HG03196 (cell line): ENCODE measurements at regions not wholly inside any gene's neighbourhood (a gene's known extent, or its start where the extent isn't known, plus 50 kb on each side); places are given as distances from the start of the nearest gene placed in this dataset.
"Not testable (repeated sequence)": the region's sequence is repeated elsewhere in the genome, so short reads cannot be mapped to it uniquely, and the experiment has no call there.

ENCODE experiments used
- ATAC-seq: cut with Tn5 transposase; IDR thresholded peaks from one replicate; pipeline ENCODE4 v1.9.1; 2021; ENCODE audit not compliant: unreplicated experiment

DNA sequence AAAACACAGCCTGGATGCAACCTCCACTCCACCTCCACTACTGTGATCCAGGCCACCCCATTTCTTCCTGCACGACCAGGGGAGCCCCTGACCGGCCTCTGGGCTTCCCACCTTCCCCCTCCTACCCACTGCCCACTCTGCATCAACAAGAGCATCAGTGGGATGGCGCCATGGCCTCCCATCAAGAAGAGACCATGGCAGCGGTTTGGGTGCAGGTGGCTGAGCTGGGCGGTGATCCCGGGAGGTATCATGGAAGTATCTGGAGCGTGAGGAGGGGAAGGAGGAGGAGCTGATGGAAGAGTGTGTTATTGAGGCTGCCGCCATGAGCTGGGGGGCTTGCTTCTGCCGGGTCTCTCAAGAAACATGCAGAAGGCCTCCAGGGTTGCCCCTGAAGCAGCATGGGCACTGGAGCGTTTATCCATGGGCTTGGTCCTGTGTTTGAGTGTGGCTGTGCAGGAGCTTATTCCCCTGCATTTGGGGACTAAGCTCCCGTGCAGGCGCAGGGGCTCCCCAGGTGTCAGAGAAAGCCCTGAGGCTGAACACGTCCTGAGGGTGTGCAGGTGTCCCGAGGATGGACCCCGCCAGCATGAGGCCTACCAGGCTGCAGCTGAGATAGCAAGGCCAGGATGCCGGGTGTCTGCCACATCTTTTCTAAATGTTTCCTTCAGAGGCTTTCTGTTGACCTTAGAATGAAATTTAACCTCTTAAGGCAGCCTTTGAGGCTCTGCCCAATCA, 99.2 kb upstream of the PCBD1 start:
- no peak for ATAC-seq

- ATAC-seq, result not testable (repeated sequence)
These were observed 101.8 kb upstream of the PCBD1 start for GRCh38 chr10:70990156-70990555.

- no peak for ATAC-seq
These were observed 102.3 kb upstream of the PCBD1 start for GRCh38 chr10:70990681-70991080.

- no peak for ATAC-seq
These were observed 103.1 kb upstream of the PCBD1 start for GRCh38 chr10:70991140-70992124.

GRCh38 chr10:70992436-70992835, 104.1 kb upstream of the PCBD1 start:
- no peak for ATAC-seq

- no peak for ATAC-seq
These were observed 104.7 kb upstream of the PCBD1 start for GRCh38 chr10:70993051-70993450.

DNA sequence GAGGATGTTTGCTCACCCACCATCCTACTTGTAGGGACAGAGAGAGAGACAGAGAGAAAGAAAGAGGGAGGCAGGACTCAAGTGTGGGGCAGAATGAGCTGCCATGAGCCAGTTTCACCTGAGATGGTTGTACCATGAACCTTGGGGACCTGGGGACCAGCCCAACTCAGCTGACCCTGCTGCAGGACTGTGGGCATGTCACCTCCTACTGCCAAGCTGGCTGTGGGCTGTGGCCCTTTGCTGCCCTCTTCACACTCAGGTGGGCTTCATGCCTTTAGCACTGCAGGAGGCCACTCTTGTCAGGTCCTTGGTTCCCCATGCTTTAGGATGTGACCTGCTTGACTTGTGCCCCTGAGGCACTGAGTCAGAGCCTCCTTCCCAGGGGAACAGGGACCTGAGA, 108.2 kb upstream of the PCBD1 start:
- ATAC-seq, result no peak

- no peak for ATAC-seq
These were observed 108.9 kb upstream of the PCBD1 start for GRCh38 chr10:70997236-70997635.

GRCh38 chr10:70998086-70998485, 109.7 kb upstream of the PCBD1 start:
- ATAC-seq, result no peak

GRCh38 chr10:71001470-71001869, 113.1 kb upstream of the PCBD1 start:
- ATAC-seq, result no peak

DNA sequence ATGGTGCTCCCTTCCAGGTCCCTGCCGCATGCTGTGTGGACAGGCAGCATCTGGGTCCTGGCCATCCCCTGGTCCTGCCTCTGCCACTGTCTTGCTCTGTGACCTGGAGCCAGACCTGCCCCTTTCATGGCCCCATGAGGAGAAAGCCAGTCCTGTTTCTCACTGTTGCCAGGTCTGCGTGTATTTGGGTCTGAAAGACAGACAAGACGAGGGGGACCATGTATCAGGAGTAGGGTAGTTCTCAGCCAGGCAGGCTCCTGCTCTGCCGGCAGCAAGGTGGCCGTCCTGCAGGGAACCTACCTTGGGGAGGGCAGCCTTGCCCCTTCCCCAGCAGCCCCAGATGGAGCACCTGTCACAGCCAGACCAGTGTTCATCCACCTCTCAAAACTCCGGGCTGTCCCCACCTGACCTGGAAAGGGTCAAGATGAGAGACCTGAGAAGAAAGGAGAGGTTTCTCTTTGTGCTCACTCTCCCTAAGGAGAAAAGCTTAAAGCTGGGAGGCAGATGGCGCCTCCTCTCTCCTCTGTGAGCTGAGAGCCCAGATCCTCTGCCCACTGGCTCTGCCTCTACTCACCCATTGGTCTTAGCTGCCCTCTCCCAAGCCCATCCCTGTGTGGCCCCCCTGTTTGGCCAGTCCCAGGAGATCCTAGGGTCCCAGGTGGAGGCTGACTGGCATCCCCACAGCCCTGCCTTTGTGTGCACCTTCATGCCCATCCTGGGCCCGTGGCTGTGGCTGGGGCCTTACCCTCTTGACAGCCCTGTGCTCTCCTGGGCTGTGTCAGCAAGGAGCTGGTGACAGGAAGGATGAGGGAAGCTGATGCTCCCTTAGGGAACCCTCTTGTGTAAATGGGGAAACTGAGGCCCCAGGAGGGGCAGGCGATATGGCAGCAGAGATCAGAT, 116.1 kb upstream of the PCBD1 start:
- ATAC-seq, result no peak

- no peak for ATAC-seq
These were observed 117.3 kb upstream of the PCBD1 start for GRCh38 chr10:71005337-71006305.

- ATAC-seq, result no peak
These were observed 118.1 kb upstream of the PCBD1 start for GRCh38 chr10:71006506-71006905.

DNA sequence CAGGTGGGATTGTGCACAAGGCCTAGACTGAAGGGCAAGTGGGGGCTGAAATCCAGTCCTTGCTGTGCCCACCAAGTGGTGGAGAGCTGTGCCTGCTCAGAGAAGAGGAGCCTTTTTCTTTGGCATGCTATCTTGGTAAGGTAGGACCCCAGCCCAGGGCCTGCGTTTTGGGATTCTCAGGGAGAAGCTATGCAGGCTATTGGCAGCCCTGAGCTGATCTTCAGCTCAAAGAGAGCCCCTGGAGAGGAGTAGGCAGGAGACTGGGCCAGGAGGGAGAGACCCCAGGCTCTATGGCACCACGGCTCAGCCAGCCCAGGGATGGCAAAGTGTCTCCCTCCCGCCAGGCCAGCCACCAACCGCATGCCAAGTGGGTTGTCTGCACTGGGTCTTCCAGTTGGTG, 119.2 kb upstream of the PCBD1 start:
- ATAC-seq, result no peak

- no peak for ATAC-seq
These were observed 119.8 kb upstream of the PCBD1 start for GRCh38 chr10:71008150-71008549.

GRCh38 chr10:71009126-71009525, 120.8 kb upstream of the PCBD1 start:
- no peak for ATAC-seq

DNA sequence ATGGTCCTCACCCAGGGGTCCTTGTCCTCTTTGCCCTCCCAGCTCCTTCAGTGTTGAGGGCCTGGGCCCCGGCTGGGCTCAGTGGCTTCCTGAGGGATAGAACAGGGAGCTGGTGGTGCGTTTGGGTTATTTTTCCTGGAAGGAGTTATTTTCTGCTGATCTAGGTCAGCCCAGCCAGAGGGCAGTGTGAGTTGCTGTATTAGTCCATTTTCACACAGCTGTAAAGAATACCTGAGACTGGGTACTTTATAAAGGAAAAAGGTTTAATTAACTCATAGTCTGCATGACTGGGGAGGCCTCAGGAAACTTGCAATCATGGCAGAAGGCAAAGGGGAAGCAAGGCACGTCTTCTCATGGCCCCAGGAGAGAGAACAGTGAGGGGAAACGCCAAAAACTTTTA, 122.4 kb upstream of the PCBD1 start:
- ATAC-seq, result no peak

DNA sequence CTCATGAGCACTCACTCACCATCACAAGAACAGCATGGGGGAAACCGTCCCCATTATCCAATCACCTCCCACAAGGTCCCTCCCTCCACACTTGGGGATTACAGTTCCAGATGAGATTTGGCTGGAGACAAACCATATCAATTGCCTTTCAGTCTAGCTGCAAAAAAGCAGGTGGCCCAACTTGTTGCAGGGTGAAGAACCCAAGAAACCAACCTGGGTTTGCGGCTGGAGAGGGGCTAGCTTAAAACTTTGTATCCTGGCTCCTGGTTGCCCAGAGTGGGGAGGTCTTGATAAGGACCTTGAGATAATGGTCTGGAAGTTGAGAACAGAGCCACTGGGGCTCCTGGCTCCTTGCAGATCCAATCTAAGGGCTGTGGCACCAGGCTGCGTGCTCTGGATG, 122.8 kb upstream of the PCBD1 start:
- no peak for ATAC-seq

DNA sequence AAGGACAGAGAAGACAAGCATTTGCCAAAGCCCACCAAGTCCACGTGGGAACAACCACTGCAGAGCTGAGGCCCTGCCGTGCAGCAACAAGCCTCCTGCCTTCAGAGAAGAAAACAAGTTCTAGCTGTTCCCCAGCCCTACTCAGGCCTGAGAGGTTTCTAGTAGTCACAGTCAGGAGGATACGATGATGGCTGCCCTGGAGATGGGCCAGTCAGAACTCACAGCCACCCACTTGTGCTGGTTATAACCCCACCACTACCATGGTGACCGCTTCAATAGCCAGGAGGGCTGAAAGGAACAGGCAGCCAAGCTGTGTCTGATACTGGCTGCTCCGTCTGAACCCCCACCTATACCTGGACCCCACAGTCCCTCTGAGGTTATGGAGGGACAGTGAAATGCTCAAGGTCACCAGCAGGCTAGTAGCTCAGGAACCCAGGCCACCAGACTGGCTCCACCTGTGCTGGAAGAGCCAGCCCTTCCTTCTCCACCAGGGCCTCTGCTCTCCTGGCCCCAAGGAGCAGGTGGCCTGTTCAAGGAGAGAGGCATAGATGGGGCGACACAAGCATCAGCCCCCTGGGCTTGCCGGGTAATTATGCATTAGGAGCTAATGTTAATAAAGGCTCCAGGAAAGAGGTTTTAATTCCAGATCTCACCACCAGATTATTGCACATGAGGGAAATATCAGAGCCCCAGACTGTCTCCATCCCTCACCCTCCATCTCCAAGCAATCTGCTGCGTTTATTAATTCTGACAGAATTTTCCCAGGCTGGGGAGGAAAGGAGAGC, 125.8 kb upstream of the PCBD1 start:
- no peak for ATAC-seq
